HG03442 (cell line): ENCODE measurements at regions not wholly inside any gene's neighbourhood (a gene's known extent, or its start where the extent isn't known, plus 50 kb on each side); places are given as distances from the start of the nearest gene placed in this dataset.

Experiments used
- ATAC-seq: cut with Tn5 transposase; IDR thresholded peaks from one replicate; pipeline ENCODE4 v1.9.1; 2021; ENCODE audit warnings: mild to moderate bottlenecking, moderate library complexity; ENCODE audit not compliant: unreplicated experiment

DNA sequence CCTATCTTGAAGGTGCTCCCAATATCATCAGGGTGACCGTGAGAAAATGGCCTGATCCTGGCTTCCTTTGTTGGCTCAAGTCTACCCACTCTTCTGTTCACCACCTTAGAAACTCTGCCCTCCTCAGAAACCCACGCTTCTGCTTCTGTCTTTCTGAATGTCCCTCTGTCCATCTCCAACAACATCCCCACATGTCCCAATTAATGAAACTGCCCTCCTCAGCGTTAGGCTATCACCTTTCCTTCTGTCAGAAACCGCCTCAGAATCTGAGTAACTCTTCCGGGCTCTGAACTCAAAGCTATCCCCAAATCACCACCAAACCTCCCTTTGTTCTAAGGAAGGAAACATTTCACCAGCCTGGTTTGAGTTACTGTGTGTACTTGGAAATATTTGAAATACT, 315.8 kb upstream of the ZNF32 start:
- no peak for ATAC-seq

DNA sequence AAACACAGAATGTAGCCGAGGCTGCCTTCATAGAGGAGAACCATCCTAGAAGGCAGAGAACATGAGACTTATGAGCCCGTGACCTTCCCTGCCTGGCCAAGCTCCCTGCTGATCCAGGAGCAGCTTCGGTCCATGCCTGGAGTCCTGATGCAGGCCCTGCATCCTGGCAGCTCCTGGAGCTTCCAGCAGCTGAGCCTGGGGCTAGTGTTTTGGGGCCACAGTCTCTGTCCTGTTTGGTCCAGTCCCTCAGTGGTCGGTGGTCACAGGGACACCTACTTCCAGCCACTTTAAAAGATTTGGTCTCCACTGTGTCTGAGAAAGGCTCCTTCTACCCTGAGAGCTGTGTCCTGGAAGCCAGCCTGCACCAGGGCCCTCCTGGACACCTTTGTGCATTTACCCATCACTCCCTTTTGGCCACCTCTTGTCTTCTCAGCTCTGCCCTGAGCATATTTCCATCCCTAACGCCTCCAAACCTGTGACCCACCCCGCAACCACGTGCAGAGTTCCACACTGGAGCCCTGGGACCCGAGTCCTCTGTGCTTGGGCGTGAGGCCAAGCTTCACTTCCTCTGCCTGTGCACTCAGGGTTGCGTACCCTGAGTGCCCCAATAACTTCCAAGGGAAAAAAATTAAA, 315.2 kb upstream of the ZNF32 start:
- no peak for ATAC-seq

DNA sequence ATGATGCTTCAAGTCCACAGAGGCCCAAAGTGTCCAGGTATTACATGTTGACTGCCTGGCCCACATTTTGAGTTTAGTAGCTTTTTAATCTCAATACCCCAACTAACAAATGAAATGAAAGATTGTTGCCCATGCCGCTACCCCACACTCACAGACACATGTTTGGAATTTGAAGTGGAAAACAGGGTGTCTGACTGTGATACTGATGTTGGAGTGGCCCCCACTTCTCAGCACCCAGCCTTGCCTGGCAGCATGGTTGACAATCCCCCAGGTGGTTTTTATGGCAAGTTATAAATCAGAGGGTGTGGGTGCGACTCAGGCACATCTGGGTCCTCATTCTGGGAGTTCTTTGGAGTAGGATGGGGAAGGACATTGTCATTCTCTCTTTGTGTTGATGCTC, 314.7 kb upstream of the ZNF32 start:
- no peak for ATAC-seq

GRCh38 chr10:43962346-43963191, 313.9 kb upstream of the ZNF32 start:
- no peak for ATAC-seq

GRCh38 chr10:43961523-43962345, 313.1 kb upstream of the ZNF32 start:
- no peak for ATAC-seq

GRCh38 chr10:43960981-43961380, 312.3 kb upstream of the ZNF32 start:
- ATAC-seq, result no peak

GRCh38 chr10:43960477-43960876, 311.8 kb upstream of the ZNF32 start:
- ATAC-seq, result no peak

DNA sequence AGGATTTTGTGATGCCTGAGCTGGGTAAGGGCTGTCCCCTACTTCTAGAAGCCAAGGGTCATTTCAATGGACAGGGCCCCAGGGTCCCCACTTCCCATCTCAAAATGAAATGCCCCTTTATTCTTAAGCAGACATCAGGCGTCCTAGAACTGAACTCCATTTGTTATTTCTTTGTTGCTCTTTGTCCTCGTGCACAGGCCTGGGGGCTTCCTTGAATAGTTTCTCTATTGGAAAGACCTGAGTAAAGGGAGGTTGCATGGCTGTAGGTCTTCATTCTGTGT, 311.4 kb upstream of the ZNF32 start:
- no peak for ATAC-seq

DNA sequence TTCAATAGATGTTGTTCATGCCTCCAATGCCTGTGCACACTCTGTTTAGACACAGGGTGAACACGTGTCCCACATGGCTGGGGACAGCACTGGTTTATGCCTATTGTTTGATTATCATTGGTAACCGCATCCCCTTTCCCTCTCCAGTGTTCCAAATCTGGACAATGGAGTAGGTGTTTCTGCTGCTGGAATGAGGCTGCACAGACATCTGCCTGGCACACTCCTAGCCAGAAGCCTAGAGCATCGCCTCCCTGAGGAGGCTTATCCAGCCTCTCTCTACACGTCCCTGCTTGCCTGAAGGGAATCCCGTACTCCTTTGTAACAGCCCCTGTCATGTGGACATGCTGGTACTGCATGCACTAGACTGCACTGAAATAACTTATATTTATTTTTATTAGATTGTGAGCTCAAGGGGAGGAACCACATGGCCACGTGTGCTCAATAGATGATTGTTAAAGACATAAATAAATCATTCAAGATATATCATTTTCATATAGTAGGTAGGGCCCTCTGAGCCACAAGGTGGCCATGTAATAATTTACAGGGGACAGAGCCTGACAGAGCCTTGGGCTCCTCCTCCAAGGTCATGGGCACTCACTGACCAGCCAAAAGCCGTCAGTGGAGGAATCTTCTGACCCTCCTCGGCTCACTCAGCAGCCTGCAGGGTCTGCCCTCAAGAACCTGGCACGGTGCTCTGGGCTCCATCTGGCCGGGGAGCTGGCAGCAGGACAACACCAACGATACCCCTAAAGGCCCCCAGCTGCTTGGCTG, 310.9 kb upstream of the ZNF32 start:
- no peak for ATAC-seq

DNA sequence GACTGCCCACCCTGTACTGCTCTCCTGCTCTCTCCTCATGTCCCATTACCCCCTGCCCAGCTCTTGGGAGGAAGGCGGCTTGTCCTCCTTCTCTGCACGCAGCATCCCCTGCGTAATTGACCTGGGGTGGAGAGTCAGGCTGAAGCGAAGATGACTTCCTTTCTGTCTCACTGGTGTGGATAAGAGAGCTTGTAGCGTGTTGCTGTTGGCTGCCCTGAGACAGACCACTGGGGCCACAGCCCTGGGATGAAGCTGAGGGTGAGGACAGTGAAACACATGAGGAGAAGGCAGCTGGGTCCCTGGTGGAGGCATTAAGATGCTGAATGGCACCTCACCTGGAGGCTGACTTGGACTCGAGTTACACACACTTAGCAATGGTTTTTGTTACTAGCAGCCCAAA, 310.3 kb upstream of the ZNF32 start:
- no peak for ATAC-seq

- ATAC-seq, result no peak
These were observed 309.4 kb upstream of the ZNF32 start for GRCh38 chr10:43958071-43958432.

DNA sequence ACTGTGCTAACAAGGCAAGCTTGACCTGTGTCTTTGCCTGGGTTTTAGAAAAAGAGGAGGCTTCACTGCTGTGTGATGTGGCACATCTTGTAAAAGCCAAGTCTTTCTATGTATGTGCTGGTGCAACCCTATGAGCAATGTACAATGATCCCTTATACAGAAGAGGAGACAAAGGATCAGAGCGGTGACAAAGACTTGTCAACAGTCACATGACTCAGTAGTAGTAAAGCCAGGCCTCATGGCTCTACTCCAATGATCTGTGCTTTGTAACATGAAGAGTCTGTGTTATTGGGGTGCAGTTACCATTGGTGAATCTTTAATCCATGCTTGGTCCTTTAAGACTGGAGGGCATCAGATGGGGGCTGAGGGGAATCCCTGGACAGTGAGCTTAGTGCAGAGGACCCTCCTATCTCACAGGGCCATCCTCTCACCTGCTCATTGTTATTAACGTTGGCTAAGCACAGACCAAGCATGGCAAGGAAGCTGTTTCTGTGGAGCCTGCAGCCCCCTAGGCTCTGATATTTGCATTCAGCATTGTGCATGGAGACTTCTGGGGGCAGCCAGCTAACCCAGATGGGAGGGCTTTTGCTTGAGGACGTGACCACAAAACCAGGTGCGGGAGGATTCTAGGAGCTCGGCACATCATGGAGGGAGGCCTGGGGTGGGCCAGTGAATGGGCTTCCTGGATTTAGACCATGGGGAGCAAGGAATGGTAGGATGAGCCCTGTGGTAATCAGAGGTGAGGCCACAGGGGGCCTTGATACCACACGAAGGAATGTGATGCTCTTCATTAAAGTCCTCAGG, 308.8 kb upstream of the ZNF32 start:
- no peak for ATAC-seq

DNA sequence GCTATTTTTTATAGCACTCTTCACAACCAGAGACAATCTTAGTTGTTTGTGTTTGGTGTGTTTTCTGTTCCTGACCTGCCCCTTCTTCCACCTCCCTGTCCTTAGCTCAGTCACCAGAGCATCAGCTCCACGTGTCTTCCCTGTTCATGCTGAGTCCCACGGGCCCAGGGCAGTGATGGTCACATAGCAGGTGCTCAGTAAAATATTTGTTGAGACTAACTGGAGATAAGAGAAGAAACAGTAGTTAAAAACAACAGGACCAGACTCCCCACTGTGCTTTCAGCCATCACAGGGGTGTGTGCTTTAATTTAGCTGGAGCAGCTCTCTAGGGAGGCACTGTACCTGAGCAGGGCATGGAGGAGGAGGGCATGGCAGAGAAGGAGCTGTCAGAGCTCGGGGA, 307.3 kb upstream of the ZNF32 start:
- ATAC-seq, result no peak

- ATAC-seq, result no peak
These were observed 306.4 kb upstream of the ZNF32 start for GRCh38 chr10:43955002-43955596.

- ATAC-seq, result no peak
These were observed 305.0 kb upstream of the ZNF32 start for GRCh38 chr10:43953672-43954071.

- ATAC-seq, result no peak
These were observed 304.1 kb upstream of the ZNF32 start for GRCh38 chr10:43952760-43953159.

GRCh38 chr10:43949351-43949750, 300.7 kb upstream of the ZNF32 start:
- ATAC-seq, result no peak

DNA sequence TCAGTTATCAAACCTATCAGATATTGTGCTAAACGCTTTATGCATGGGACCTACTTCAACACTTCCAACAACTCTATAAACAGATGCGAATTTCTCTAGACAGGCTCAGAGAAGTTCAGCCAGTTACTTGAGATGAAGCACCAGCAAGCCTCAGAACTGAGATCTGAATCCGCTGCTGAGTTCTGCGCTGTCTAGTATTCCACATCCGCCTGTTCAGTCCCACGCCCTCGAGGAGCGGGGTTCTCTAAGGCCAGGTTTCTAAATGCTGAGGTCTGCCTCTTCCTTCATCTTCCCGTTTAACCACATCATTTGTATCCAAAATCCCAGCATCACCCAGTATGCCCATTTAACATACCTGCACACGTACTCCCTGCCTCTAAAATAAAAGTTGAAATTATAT, 297.8 kb upstream of the ZNF32 start:
- ATAC-seq, result no peak

GRCh38 chr10:43945908-43946307, 297.2 kb upstream of the ZNF32 start:
- no peak for ATAC-seq

DNA sequence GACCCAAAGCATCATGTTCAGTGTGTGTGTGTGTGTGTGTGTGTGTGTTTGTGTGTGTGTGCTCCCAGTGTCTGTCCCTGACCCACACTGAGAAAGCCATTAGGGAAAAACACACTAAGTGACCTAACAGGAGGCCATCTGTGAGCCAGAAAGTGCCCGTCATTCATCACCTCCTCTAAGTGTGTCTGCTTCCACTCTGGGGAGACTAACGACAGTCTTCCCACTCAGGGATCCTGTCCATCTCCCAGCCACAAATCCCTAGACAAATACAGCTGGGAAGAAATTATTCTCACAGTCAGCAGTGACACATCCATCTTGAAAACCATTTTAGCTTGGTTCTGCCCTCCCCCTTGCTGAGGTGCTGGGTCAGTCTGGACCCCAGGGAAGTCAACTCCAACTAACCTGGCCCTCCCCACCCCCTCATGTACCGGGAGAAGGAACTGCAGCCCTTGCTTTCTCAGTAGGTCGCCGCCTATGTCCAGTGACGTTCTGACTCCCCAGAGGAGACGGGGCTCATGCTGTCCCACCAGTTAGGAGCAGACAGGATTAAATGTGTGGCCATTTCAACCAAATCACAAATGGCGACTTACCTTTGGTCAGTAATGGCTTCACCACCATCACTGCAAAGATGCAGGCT, 296.5 kb upstream of the ZNF32 start:
- no peak for ATAC-seq
